ENCODE measurements at regions not wholly inside any gene's neighbourhood (a gene's known extent, or its start where the extent isn't known, plus 50 kb on each side); places are given as distances from the start of the nearest gene placed in this dataset.

- TF ChIP-seq CHD7 (IDR thresholded peaks at IDR 0.05; ENCODE audit: insufficient replicate concordance, low read length) (no peak), TEAD4 (IDR thresholded peaks at IDR 0.05; ENCODE audit: low read depth, low read length) (no peak), RNF2 (IDR thresholded peaks at IDR 0.05; ENCODE audit: borderline replicate concordance, low read depth, low read length, missing control alignments, poor library complexity, severe bottlenecking) (no peak)
These were observed 388.5 kb upstream of the ZNF507 start (continued) for GRCh38 chr19:31956771-31957392.
